Upper lobe of left lung (tissue), 4 donors: ENCODE measurements at regions not wholly inside any gene's neighbourhood (a gene's known extent, or its start where the extent isn't known, plus 50 kb on each side); places are given as distances from the start of the nearest gene placed in this dataset.

Source experiments
- CTCF ChIP-seq, 6 experiments: fragments of 450-650 bp in 4 of 6; fragments of 200-600 bp in 2 of 6; sonication (generic) in 2 of 6; IDR thresholded peaks; one replicate each; pipeline ENCODE4 v1.5.1; 2016 to 2019; ENCODE audit warnings: antibody characterized with exemption in 6 of 6
- EP300 ChIP-seq, 4 donors: sonication (generic); formaldehyde crosslinking; IDR thresholded peaks; one replicate each; pipeline ENCODE4 v1.5.1; 2017; ENCODE audit warnings: antibody characterized with exemption in 4 of 4, control low read depth in 2 of 4
- POLR2A ChIP-seq, 4 donors: fragments of 450-650 bp; IDR thresholded peaks; one replicate each; pipeline ENCODE4 v1.5.1; 2016 to 2017; ENCODE audit warnings: antibody characterized with exemption in 4 of 4, mild to moderate bottlenecking in 2 of 4

- TF ChIP-seq CTCF (IDR thresholded peaks at IDR 0.05) (no peak), EP300 (IDR thresholded peaks at IDR 0.05) (no peak), POLR2A (IDR thresholded peaks at IDR 0.05) (no peak)
Observed at GRCh38 chr6:115456848-115457247, 603.8 kb downstream of the FRK start.
